Mesendoderm (in vitro differentiated cells): ENCODE measurements at regions not wholly inside any gene's neighbourhood (a gene's known extent, or its start where the extent isn't known, plus 50 kb on each side); places are given as distances from the start of the nearest gene placed in this dataset.

ENCODE experiments used
- DNase-seq: peaks from one replicate; pipeline ENCODE4 v3.0.0; 2013
- H2AK5ac ChIP-seq: 2 replicates; pipeline ENCODE4 v1.6.1; 2013; ENCODE audit warnings: low read length, inconsistent platforms
- H2BK120ac ChIP-seq: 2 replicates; pipeline ENCODE4 v1.6.1; 2013; ENCODE audit warnings: low read depth, mild to moderate bottlenecking, low read length, moderate library complexity, mixed read lengths
- H2BK15ac ChIP-seq: replicated peaks from 2 replicates; pipeline ENCODE4 v1.6.1; 2013; ENCODE audit warnings: low read depth, mild to moderate bottlenecking, moderate library complexity
- H2BK5ac ChIP-seq: 2 replicates; pipeline ENCODE4 v1.6.1; 2013; ENCODE audit warnings: low read length, inconsistent platforms
- H3K18ac ChIP-seq: 2 replicates; pipeline ENCODE4 v1.6.1; 2013; ENCODE audit warnings: mild to moderate bottlenecking, low read length, mixed read lengths
- H3K23ac ChIP-seq: one replicate; pipeline ENCODE4 v1.6.1; 2013; ENCODE audit warnings: low read length
- H3K27ac ChIP-seq: 2 replicates; pipeline ENCODE4 v1.5.1; 2013; ENCODE audit warnings: low read depth, mild to moderate bottlenecking, inconsistent platforms, low read length, moderate library complexity
- H3K27me3 ChIP-seq: 2 replicates; pipeline ENCODE4 v1.6.1; 2013; ENCODE audit warnings: low read length, control low read depth, mild to moderate bottlenecking, inconsistent platforms; ENCODE audit not compliant: insufficient read depth, poor library complexity
- H3K36me3 ChIP-seq: 2 replicates; pipeline ENCODE4 v1.6.1; 2013; ENCODE audit warnings: low read length, inconsistent platforms; ENCODE audit not compliant: control insufficient read depth, insufficient read depth
- H3K4ac ChIP-seq: one replicate; pipeline ENCODE4 v1.6.1; 2013; ENCODE audit warnings: low read depth, mild to moderate bottlenecking, low read length, moderate library complexity
- H3K4me1 ChIP-seq: 2 replicates; pipeline ENCODE4 v1.6.1; 2013; ENCODE audit warnings: low read depth, low read length, inconsistent platforms; ENCODE audit not compliant: control insufficient read depth
- H3K4me2 ChIP-seq: 2 replicates; pipeline ENCODE4 v1.6.1; 2013; ENCODE audit warnings: low read length
- H3K4me3 ChIP-seq: 2 replicates; pipeline ENCODE4 v1.5.1; 2013; ENCODE audit warnings: mild to moderate bottlenecking, low read length
- H3K56ac ChIP-seq: one replicate; pipeline ENCODE4 v1.6.1; 2013; ENCODE audit warnings: low read length
- H3K79me1 ChIP-seq: 2 replicates; pipeline ENCODE4 v1.6.1; 2013; ENCODE audit warnings: low read length, inconsistent platforms
- H3K79me2 ChIP-seq: 2 replicates; pipeline ENCODE4 v1.6.1; 2013; ENCODE audit warnings: mild to moderate bottlenecking, low read length; ENCODE audit not compliant: control insufficient read depth, insufficient read depth
- H3K9ac ChIP-seq: 2 replicates; pipeline ENCODE4 v1.6.1; 2013; ENCODE audit warnings: low read length, inconsistent platforms
- H4K5ac ChIP-seq: one replicate; pipeline ENCODE4 v1.6.1; 2013; ENCODE audit warnings: low read length
- H4K8ac ChIP-seq: one replicate; pipeline ENCODE4 v1.6.1; 2013; ENCODE audit warnings: low read depth, mild to moderate bottlenecking, control low read depth, low read length, moderate library complexity
- WGBS: extraction: QIAGEN DNeasy Blood & Tissue Kit; methylation state at CpG from one replicate; pipeline ENCODE4 v1.1.7; 2013; ENCODE audit warnings: low lambda C conversion rate, missing lambda C conversion rate; ENCODE audit not compliant: insufficient coverage; ENCODE audit errors: extremely low coverage; 5-methylcytosine and 5-hydroxymethylcytosine counted together

DNA sequence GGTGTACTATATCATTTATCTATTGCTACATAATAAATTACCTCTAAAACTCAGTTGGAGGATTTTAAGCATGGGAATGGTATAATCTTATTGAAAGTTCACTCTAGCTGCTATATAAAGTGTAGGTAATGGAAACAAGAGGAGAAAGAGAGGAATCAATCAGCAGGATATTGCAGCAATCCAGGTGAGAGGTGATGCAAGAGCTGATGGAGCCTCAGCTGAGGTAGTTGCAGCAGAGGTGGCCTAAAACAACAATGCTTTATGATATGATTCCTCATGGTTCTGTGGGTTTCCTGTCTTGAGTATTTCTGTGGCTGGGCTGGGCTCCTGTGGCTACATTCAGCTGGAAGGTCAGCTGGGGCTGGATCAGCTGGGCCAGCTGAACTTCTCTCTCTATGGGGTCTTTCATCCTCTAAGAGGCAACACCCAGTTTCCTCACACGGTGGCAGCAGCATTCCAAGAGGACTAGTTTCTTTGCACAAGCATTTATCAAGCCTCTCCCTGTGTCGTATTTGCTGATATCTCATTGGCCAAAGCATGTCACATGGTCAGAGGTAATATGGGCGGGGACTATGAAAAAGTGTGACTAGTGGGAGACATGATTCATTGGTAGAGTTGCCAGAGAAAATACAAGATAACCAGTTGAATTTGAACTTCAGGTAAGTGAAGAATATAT is 135.4 kb upstream of the LARGE1 start:
- Histone ChIP-seq H3K79me1 (no peaks in the 10 kb centered on the region), H3K27me3 (no peaks in the 10 kb centered on the region), H2BK120ac (no peak overlapping the region), H3K56ac (no peak overlapping the region), H3K9ac (no peak overlapping the region), H2AK5ac (no peak overlapping the region), H4K5ac (no peak overlapping the region), H2BK15ac (no peak overlapping the region), H3K4ac (no peak overlapping the region), H3K36me3 (no peaks in the 10 kb centered on the region), H3K18ac (no peak overlapping the region), H3K4me2 (no peak overlapping the region), H2BK5ac (no peak overlapping the region), H3K23ac (no peak overlapping the region), H3K4me1 (no peaks in the 10 kb centered on the region), H3K4me3 (no peak overlapping the region), H4K8ac (no peak overlapping the region), H3K27ac (no peak overlapping the region), H3K79me2 (no peaks in the 10 kb centered on the region)
- peak; percentile 95 for DNase-seq
- WGBS: no CpG with 5 or more reads among the region's 3 CpGs

DNA sequence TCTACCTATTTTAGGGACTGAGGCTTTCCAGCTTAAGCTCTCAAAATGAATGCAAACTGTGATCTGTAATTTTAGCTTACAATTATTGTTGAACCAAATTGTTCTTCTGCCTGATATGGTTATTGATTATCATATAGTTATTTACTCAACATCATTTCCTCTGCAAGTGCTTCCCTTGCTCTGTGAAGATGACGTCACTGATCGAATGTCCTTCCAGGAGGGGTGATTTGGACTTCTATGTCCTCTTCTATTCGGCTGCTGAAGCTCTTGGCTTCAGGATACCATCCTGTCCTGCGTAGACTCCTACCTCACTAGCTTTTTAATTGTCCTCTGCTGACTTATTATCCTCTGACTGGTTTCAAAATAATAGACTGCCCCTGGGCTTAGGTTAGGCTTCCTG is 137.4 kb upstream of the LARGE1 start:
- H3K4me3 ChIP-seq: no peak overlapping the region

GRCh38 chr22:34064696-34065095 is 144.4 kb upstream of the LARGE1 start:
- Histone ChIP-seq H3K27me3 (no peaks in the 10 kb centered on the region), H3K18ac (no peak overlapping the region), H4K8ac (no peak overlapping the region), H2BK120ac (no peak overlapping the region), H3K23ac (no peak overlapping the region), H2BK5ac (no peak overlapping the region), H3K27ac (no peak overlapping the region), H2BK15ac (no peak overlapping the region), H2AK5ac (no peak overlapping the region), H3K4me3 (no peak overlapping the region), H3K79me2 (no peaks in the 10 kb centered on the region), H3K4me1 (no peaks in the 10 kb centered on the region), H4K5ac (no peak overlapping the region), H3K79me1 (no peaks in the 10 kb centered on the region), H3K4ac (no peak overlapping the region), H3K4me2 (no peak overlapping the region), H3K9ac (no peak overlapping the region), H3K56ac (no peak overlapping the region), H3K36me3 (no peaks in the 10 kb centered on the region)
- no peak for DNase-seq
- no CpG with 5 or more reads among the region's 7 CpGs for WGBS

More for the DNA sequence above, 137.4 kb upstream of the LARGE1 start:
- no peak for DNase-seq
- no peaks in the 10 kb centered on the region for H3K79me2 ChIP-seq
- no peaks in the 10 kb centered on the region for H3K27me3 ChIP-seq
- no peak overlapping the region for H3K23ac ChIP-seq
- H3K18ac ChIP-seq: no peak overlapping the region
- no peaks in the 10 kb centered on the region for H3K36me3 ChIP-seq
- no peak overlapping the region for H2BK120ac ChIP-seq
- no peak overlapping the region for H2AK5ac ChIP-seq
- no peak overlapping the region for H3K9ac ChIP-seq
- no peak overlapping the region for H3K27ac ChIP-seq
- no CpG with 5 or more reads among the region's 4 CpGs for WGBS
- H3K4ac ChIP-seq: no peak overlapping the region
- H3K4me1 ChIP-seq: no peaks in the 10 kb centered on the region
- no peak overlapping the region for H2BK5ac ChIP-seq
- H2BK15ac ChIP-seq: no peak overlapping the region
- H4K5ac ChIP-seq: no peak overlapping the region
- no peaks in the 10 kb centered on the region for H3K79me1 ChIP-seq
- no peak overlapping the region for H4K8ac ChIP-seq
- no peak overlapping the region for H3K56ac ChIP-seq
- no peak overlapping the region for H3K4me2 ChIP-seq

- Histone ChIP-seq H2AK5ac (no peak overlapping the region), H4K8ac (no peak overlapping the region), H3K4me2 (no peak overlapping the region), H3K56ac (no peak overlapping the region), H3K4me3 (no peak overlapping the region), H3K79me2 (no peaks in the 10 kb centered on the region), H2BK5ac (no peak overlapping the region), H2BK120ac (no peak overlapping the region), H3K4me1 (no peaks in the 10 kb centered on the region), H3K9ac (no peak overlapping the region), H2BK15ac (no peak overlapping the region), H4K5ac (no peak overlapping the region), H3K23ac (no peak overlapping the region), H3K4ac (no peak overlapping the region), H3K79me1 (no peaks in the 10 kb centered on the region), H3K18ac (no peak overlapping the region), H3K27me3 (no peaks in the 10 kb centered on the region), H3K36me3 (no peaks in the 10 kb centered on the region), H3K27ac (no peak overlapping the region)
- WGBS: no CpG with 5 or more reads among the region's 7 CpGs
- no peak for DNase-seq
Observed at GRCh38 chr22:34067031-34067430, 146.8 kb upstream of the LARGE1 start.

DNA sequence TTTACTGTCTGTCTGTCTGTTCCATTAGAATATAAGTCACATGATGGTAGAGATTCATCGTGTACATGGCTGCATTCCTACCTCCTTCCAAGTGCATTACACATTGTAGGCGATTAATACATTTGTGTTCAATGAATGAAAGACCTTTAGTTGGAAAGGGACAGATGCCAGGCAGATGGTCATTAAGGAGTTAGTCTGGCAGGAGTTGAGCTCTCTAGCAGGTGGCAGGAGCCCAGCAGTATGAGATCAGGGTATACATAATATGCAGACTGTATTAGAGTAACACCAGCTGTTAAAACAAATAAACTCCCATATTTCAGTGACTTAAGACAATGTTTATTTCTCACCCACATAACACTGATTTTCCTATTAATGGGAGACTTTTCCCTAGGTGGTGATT is 147.7 kb upstream of the LARGE1 start:
- H3K4me2 ChIP-seq: no peak overlapping the region
- H3K4me3 ChIP-seq: no peak overlapping the region
- H3K79me2 ChIP-seq: no peaks in the 10 kb centered on the region
- no peak for DNase-seq
- no peaks in the 10 kb centered on the region for H3K27me3 ChIP-seq
- H3K23ac ChIP-seq: no peak overlapping the region
- no peaks in the 10 kb centered on the region for H3K79me1 ChIP-seq
- no peak overlapping the region for H2BK120ac ChIP-seq
- H3K18ac ChIP-seq: no peak overlapping the region
- H3K56ac ChIP-seq: no peak overlapping the region
- no peak overlapping the region for H3K27ac ChIP-seq
- no peak overlapping the region for H2BK15ac ChIP-seq
- H4K5ac ChIP-seq: no peak overlapping the region
- no peak overlapping the region for H4K8ac ChIP-seq
- no peaks in the 10 kb centered on the region for H3K36me3 ChIP-seq
- no peak overlapping the region for H3K4ac ChIP-seq
- no peak overlapping the region for H3K9ac ChIP-seq
- H2AK5ac ChIP-seq: no peak overlapping the region
- WGBS: no CpG with 5 or more reads among the region's 2 CpGs
- no peak overlapping the region for H2BK5ac ChIP-seq
- H3K4me1 ChIP-seq: no peaks in the 10 kb centered on the region

- H4K5ac ChIP-seq: no peak overlapping the region
- no peaks in the 10 kb centered on the region for H3K79me1 ChIP-seq
Observed at GRCh38 chr22:34070051-34070450, 149.8 kb upstream of the LARGE1 start.

More at GRCh38 chr22:34070051-34070450, 149.8 kb upstream of the LARGE1 start:
- H3K23ac ChIP-seq: no peak overlapping the region
- H2AK5ac ChIP-seq: no peak overlapping the region
- no peak for DNase-seq
- no peak overlapping the region for H3K18ac ChIP-seq
- H3K4ac ChIP-seq: no peak overlapping the region
- no peak overlapping the region for H3K56ac ChIP-seq
- H4K8ac ChIP-seq: no peak overlapping the region
- no peak overlapping the region for H3K4me3 ChIP-seq
- no peak overlapping the region for H3K4me2 ChIP-seq
- no peaks in the 10 kb centered on the region for H3K36me3 ChIP-seq
- no peaks in the 10 kb centered on the region for H3K4me1 ChIP-seq
- H3K79me2 ChIP-seq: no peaks in the 10 kb centered on the region
- H2BK15ac ChIP-seq: no peak overlapping the region
- H3K27me3 ChIP-seq: no peaks in the 10 kb centered on the region
- H3K9ac ChIP-seq: no peak overlapping the region
- no peak overlapping the region for H2BK5ac ChIP-seq
- H3K27ac ChIP-seq: no peak overlapping the region
- WGBS: no CpG with 5 or more reads among the region's 5 CpGs
- no peak overlapping the region for H2BK120ac ChIP-seq
